Uterus (tissue), 3 donors: ENCODE measurements at regions not wholly inside any gene's neighbourhood (a gene's known extent, or its start where the extent isn't known, plus 50 kb on each side); places are given as distances from the start of the nearest gene placed in this dataset.

Experiments
- DNase-seq, 2 donors: peaks; one replicate each; pipeline ENCODE4 v3.0.0-alpha.2; 2019 to 2020
- H3K27ac ChIP-seq, 2 donors: fragments of 200-600 bp; sonication (generic); 1 replicate in 1 of 2; 2 replicates in 1 of 2; pipeline ENCODE4 v1.5.1; 2016 to 2018
- H3K27me3 ChIP-seq, 2 donors: fragments of 200-600 bp; sonication (generic); one replicate each; pipeline ENCODE4 v1.5.1; 2018 to 2019; ENCODE audit warnings: control low read depth in 1 of 2
- H3K36me3 ChIP-seq, 2 donors: fragments of 200-600 bp; sonication (generic); one replicate each; pipeline ENCODE4 v1.5.1; 2019; ENCODE audit warnings: control low read depth in 1 of 2
- H3K4me1 ChIP-seq, 2 donors: fragments of 200-600 bp; sonication (generic); one replicate each; pipeline ENCODE4 v1.5.1; 2018 to 2019; ENCODE audit warnings: control low read depth in 1 of 2
- H3K4me3 ChIP-seq, 2 donors: fragments of 200-600 bp; sonication (generic); 1 replicate in 1 of 2; 2 replicates in 1 of 2; pipeline ENCODE4 v1.5.1; 2018 to 2019; ENCODE audit warnings: mild to moderate bottlenecking in 1 of 2
- H3K9me3 ChIP-seq, 2 donors: fragments of 200-600 bp; sonication (generic); one replicate each; pipeline ENCODE4 v1.5.1; 2019; ENCODE audit warnings: control low read depth in 1 of 2
- POLR2A ChIP-seq, 2 donors: fragments of 450-650 bp; IDR thresholded peaks; one replicate each; pipeline ENCODE4 v1.6.1; 2016; ENCODE audit warnings: antibody characterized with exemption in 2 of 2, mild to moderate bottlenecking in 1 of 2, moderate library complexity in 1 of 2
- intact Hi-C: fragments of 100-400 bp; cut with DNase I; formaldehyde crosslinking; loops from one replicate; pipeline ENCODE4 v1.15.1; 2023; ENCODE audit warnings: low total_unique reads
- TF ChIP-seq, protein P1 (sequence below), 4 experiments: fragments of 200-600 bp in 2 of 4; fragments of 450-650 bp in 2 of 4; sonication (generic) in 2 of 4; IDR thresholded peaks; one replicate each; pipeline ENCODE4 v1.5.1; 2016 to 2019; ENCODE audit warnings: antibody characterized with exemption in 4 of 4, mild to moderate bottlenecking in 2 of 4, moderate library complexity in 1 of 4
- donor health status: DM: yes; HTN: yes; CAD: no.

DNA sequence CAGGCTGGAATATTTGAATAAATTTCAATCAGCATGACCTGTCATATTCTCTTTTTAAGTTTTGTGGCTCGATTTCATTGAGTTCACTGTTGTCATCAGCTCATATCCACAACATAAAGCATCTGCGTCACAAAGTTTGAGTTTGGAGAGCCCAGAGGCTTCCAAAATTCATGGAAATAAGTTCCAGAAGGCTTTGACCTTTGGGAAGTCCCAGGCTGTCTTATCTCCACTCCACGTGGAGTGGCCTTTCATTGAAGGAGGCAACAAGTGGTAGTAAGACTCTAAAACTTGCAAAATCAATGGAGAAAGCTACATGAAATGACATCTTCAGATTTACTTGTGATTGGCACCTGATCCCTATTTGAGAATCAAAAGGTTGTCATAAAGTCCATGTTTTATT lies 54.1 kb upstream of the UNC5C start:
- no peaks in the 10 kb centered on the region for H3K27me3 ChIP-seq
- intact Hi-C loops, result no loop called here
- H3K9me3 ChIP-seq, result no peaks in the 10 kb centered on the region
- H3K4me3 ChIP-seq, result no peak overlapping the region
- DNase-seq, result no peak
- TF ChIP-seq, protein P1, sequence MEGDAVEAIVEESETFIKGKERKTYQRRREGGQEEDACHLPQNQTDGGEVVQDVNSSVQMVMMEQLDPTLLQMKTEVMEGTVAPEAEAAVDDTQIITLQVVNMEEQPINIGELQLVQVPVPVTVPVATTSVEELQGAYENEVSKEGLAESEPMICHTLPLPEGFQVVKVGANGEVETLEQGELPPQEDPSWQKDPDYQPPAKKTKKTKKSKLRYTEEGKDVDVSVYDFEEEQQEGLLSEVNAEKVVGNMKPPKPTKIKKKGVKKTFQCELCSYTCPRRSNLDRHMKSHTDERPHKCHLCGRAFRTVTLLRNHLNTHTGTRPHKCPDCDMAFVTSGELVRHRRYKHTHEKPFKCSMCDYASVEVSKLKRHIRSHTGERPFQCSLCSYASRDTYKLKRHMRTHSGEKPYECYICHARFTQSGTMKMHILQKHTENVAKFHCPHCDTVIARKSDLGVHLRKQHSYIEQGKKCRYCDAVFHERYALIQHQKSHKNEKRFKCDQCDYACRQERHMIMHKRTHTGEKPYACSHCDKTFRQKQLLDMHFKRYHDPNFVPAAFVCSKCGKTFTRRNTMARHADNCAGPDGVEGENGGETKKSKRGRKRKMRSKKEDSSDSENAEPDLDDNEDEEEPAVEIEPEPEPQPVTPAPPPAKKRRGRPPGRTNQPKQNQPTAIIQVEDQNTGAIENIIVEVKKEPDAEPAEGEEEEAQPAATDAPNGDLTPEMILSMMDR (IDR thresholded peaks at IDR 0.05), result no peak
- no peak for TF ChIP-seq POLR2A (IDR thresholded peaks at IDR 0.05)
- H3K36me3 ChIP-seq, result no peaks in the 10 kb centered on the region
- H3K4me1 ChIP-seq, result no peaks in the 10 kb centered on the region
- H3K27ac ChIP-seq, result no peak overlapping the region

DNA sequence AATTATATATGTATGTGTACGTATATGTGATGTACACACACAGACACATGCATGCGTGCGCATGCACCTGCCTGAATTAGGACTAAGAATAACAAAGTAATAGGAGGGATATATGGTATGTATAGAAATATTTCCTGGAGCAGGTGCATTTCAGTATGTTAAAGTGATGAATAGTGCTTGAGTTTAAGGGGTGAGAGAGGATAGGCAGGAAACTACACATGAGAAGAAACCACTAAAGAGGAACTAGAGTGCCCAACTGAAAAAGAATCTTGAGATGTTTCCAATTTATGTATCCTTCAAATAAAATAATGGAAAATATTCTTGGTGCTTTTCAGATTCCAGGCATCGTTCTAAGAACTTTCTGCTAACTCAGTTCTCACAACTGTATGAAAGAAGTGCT lies 52.6 kb upstream of the UNC5C start:
- Histone ChIP-seq H3K27ac (no peak overlapping the region), H3K4me1 (no peaks in the 10 kb centered on the region), H3K27me3 (no peaks in the 10 kb centered on the region), H3K9me3 (no peaks in the 10 kb centered on the region), H3K36me3 (no peaks in the 10 kb centered on the region), H3K4me3 (no peak overlapping the region)
- TF ChIP-seq POLR2A (IDR thresholded peaks at IDR 0.05), result no peak
- TF ChIP-seq, protein P1 (IDR thresholded peaks at IDR 0.05), result no peak
- intact Hi-C loops, result no loop called here
- no peak for DNase-seq

DNA sequence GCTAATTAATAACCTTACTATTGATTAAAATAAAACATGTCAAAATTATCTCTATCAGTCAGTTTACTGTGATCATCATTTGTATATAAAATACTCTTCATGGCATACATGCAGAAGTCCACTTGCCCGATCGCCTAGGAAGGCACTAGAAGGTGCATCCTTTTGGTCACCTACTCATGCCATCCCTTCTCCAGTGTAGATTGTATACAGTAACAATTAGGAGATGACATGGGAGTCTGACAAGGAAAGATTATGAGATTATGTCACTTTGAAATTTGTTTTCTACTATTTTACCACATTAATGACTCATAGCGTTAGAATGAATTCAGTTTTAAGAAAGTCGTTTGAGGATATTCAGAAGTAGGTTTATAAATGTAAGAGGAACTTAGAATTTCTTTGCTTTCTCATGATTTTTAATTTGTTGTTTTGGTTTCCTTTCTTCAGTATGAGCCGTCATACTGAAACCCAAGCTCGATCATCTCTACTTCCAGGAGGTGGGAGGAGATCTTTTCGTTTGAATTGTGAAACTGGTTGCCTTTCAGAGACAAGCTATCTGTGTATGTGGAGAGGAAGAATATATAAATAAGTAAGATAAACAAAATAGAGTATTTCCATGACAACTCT lies 51.1 kb upstream of the UNC5C start:
- H3K4me3 ChIP-seq, result no peak overlapping the region
- H3K27ac ChIP-seq, result no peak overlapping the region
- no peak for DNase-seq
- no peaks in the 10 kb centered on the region for H3K36me3 ChIP-seq
- intact Hi-C loops, result no loop called here
- no peaks in the 10 kb centered on the region for H3K4me1 ChIP-seq
- H3K9me3 ChIP-seq, result no peaks in the 10 kb centered on the region
- TF ChIP-seq, protein P1 (IDR thresholded peaks at IDR 0.05), result no peak
- TF ChIP-seq POLR2A (IDR thresholded peaks at IDR 0.05), result no peak
- no peaks in the 10 kb centered on the region for H3K27me3 ChIP-seq
